ENCODE measurements at regions not wholly inside any gene's neighbourhood (a gene's known extent, or its start where the extent isn't known, plus 50 kb on each side); places are given as distances from the start of the nearest gene placed in this dataset.

DNA sequence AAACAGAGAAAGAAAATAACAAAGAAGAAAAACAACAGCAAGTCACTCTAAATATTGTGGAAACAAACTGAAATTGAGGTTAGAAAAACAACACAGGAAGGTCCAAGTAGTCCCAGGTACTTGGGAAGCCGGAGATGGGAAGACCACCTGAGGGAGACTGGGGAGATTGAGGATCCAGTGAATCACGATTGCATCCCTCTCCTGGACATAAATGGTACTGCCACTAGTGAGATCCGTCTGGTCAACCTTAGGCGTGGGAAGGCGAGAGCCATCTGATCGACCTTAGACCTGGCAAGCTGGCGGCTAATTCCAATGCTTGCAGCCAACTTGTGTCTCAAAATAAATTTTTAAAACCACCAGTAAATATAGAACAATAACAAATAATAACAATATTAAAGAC, 81.9 kb downstream of the ZNF726 start:
- Histone ChIP-seq H3K4me1 (no peaks in the 10 kb centered on the region), H3K27ac (no peak overlapping the region), H3K36me3 (no peaks in the 10 kb centered on the region), H3K27me3 (no peaks in the 10 kb centered on the region), H3K9me3 (peaks cover 0 to 23% (median 8%) of the 10 kb centered on the region in 12 donors), H3K4me3 (no peak overlapping the region)
- TF ChIP-seq, protein P1, sequence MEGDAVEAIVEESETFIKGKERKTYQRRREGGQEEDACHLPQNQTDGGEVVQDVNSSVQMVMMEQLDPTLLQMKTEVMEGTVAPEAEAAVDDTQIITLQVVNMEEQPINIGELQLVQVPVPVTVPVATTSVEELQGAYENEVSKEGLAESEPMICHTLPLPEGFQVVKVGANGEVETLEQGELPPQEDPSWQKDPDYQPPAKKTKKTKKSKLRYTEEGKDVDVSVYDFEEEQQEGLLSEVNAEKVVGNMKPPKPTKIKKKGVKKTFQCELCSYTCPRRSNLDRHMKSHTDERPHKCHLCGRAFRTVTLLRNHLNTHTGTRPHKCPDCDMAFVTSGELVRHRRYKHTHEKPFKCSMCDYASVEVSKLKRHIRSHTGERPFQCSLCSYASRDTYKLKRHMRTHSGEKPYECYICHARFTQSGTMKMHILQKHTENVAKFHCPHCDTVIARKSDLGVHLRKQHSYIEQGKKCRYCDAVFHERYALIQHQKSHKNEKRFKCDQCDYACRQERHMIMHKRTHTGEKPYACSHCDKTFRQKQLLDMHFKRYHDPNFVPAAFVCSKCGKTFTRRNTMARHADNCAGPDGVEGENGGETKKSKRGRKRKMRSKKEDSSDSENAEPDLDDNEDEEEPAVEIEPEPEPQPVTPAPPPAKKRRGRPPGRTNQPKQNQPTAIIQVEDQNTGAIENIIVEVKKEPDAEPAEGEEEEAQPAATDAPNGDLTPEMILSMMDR (IDR thresholded peaks at IDR 0.05), result peak in 7 of 12 donors; percentile 14 to 37 (median 29)
- TF ChIP-seq POLR2A (IDR thresholded peaks at IDR 0.05), result no peak
- intact Hi-C loops (cut with DNase I), result no loop called here
- WGBS, 4 donors, result 60 to 67% (median 63%) methylated on average over 7 of the region's 7 CpGs
- DNase-seq, result no peak
- no peak for ATAC-seq

DNA sequence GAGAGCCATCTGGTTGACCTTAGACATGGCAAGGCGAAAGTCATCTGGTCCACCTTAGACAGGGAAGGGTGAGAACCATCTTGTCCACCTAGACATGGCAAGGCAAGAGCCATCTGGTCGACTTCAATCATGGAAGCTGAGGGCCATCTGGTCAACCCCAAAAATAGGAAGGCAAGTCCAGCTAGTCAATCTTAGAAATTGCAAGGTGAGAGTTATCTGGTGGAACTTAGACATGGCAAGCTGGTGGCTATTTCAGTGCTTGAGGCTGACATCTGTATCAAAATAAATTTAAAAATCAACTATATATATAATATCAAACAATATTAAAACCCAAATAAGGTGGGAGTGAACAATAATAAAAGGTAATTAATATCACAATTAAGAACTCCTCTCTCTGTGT, 83.9 kb downstream of the ZNF726 start:
- ATAC-seq, result no peak
- 50 to 66% (median 57%) methylated on average over 2 of the region's 2 CpGs for WGBS, 4 donors
- Histone ChIP-seq H3K36me3 (no peaks in the 10 kb centered on the region), H3K4me3 (no peak overlapping the region), H3K9me3 (peaks cover 0 to 23% (median 8%) of the 10 kb centered on the region in 12 donors), H3K27ac (no peak overlapping the region), H3K27me3 (no peaks in the 10 kb centered on the region), H3K4me1 (no peaks in the 10 kb centered on the region)
- no peak for DNase-seq
- intact Hi-C loops (cut with DNase I), result no loop called here
- TF ChIP-seq, protein P1 (IDR thresholded peaks at IDR 0.05), result no peak
- no peak for TF ChIP-seq POLR2A (IDR thresholded peaks at IDR 0.05)

DNA sequence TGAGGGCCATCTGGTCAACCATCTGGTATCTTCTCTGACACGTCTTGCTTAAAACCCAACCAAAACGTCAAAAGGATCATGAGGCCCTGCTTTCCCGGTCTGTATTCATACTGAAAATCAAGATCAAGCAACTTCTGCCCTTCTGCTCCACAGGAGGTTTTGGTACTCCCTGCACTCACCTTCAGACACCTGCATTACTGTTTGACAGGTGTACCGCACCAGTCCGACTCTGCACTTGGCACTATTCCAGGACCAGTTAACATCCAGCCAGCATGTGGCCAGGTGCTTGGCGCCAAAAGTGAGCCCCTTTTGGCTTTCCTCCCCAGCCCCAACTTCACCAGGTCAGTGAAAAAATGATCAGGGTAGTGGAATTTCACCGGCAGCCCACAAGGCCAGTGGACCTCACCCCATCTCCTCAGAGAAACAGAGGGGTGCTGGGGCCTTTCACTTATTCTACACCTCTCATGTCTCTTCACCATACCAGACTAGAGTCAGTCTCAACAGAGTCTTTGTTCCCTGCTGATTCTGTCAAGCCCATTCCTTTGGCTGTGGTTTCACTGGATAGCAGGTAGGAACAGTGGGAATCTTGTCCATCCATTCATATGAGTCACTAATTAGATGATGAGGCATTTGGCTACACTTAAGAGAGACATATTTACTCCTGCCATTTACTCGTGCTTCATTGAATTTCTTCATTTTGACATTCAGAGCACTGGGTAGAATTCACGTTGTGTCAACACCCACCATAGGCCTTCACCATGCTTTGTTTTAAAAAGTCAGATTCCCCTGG, 85.3 kb downstream of the ZNF726 start:
- peaks cover 0 to 23% (median 8%) of the 10 kb centered on the region in 12 donors for H3K9me3 ChIP-seq
- 80 to 86% (median 82%) methylated on average over 9 of the region's 9 CpGs for WGBS, 4 donors
- no peak for TF ChIP-seq POLR2A (IDR thresholded peaks at IDR 0.05)
- TF ChIP-seq, protein P1 (IDR thresholded peaks at IDR 0.05), result no peak

DNA sequence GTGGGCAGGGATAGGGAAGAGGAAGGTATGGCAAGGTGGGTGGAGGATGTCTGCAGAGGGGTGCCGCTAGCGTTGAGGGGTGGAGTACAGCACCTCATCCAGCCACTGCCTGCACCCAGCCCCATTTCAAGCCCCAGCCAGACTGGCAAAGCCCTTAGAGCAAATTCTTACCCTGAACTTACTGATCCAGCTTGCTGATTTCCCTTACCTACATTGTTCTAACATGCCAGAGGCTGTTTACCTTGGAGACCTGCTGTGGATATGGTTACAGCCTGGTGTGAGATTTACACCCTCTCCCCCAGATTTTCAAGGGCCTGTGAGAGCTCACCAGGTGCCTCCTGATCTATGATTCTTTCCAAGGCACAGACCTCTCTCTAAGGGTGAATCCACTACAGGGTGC, 86.0 kb downstream of the ZNF726 start:
- H3K4me1 ChIP-seq, result no peaks in the 10 kb centered on the region
- DNase-seq (no peak), ATAC-seq (no peak)
- TF ChIP-seq, protein P1 (IDR thresholded peaks at IDR 0.05), result no peak
- no peak for TF ChIP-seq POLR2A (IDR thresholded peaks at IDR 0.05)
- no peaks in the 10 kb centered on the region for H3K36me3 ChIP-seq
- WGBS, 4 donors, result 93 to 96% (median 95%) methylated on average over 2 of the region's 2 CpGs
- peaks cover 0 to 20% (median 8%) of the 10 kb centered on the region in 12 donors for H3K9me3 ChIP-seq
- H3K4me3 ChIP-seq, result no peak overlapping the region
- intact Hi-C loops (cut with DNase I), result no loop called here
- H3K27me3 ChIP-seq, result no peaks in the 10 kb centered on the region
- H3K27ac ChIP-seq, result no peak overlapping the region

More for the DNA sequence above, 85.3 kb downstream of the ZNF726 start:
- no peak overlapping the region for H3K27ac ChIP-seq
- no peaks in the 10 kb centered on the region for H3K4me1 ChIP-seq
- no peak overlapping the region for H3K4me3 ChIP-seq
- no peaks in the 10 kb centered on the region for H3K27me3 ChIP-seq
- ATAC-seq (no peak), DNase-seq (no peak)
- H3K36me3 ChIP-seq, result no peaks in the 10 kb centered on the region
- intact Hi-C loops (cut with DNase I), result no loop called here

Data from heart left ventricle (tissue), 16 donors.